ENCODE measurements at regions not wholly inside any gene's neighbourhood (a gene's known extent, or its start where the extent isn't known, plus 50 kb on each side); places are given as distances from the start of the nearest gene placed in this dataset.

- in situ Hi-C loops (cut with MboI) (no loop called here), intact Hi-C loops (cut with micrococcal nuclease) (no loop called here)
Observed at GRCh38 chr1:59154401-59154800, 142.5 kb upstream of the FGGY start.

GRCh38 chr1:59155351-59155750 is 141.5 kb upstream of the FGGY start:
- Histone ChIP-seq H4K20me1 (replicated peaks; ENCODE audit: control insufficient read depth, insufficient read depth, low read length) (no peaks in the 10 kb centered on the region), H3K79me2 (ENCODE audit: control insufficient read depth, insufficient read depth, low read length) (no peaks in the 10 kb centered on the region), H3K9me3 (replicated peaks; ENCODE audit: control insufficient read depth, insufficient read depth, low read depth, low read length) (peaks cover 6% of the 10 kb centered on the region), H2AFZ (ENCODE audit: low read depth, low read length) (no peak overlapping the region), H3K9ac (ENCODE audit: insufficient read depth in 1 of 2, low read depth in 2 of 2, low read length in 2 of 2) (no peak overlapping the region), H3K27me3 (ENCODE audit: control insufficient read depth in 2 of 2, insufficient read depth in 2 of 2, low read length in 2 of 2) (no peaks in the 10 kb centered on the region; a peak in 1 of 5 replicates), H3K4me3 (no peak overlapping the region), H3K4me1 (replicated peaks in 1 of 2; ENCODE audit: control insufficient read depth in 2 of 2, insufficient read depth in 2 of 2, low read length in 2 of 2) (no peaks in the 10 kb centered on the region; a peak in 1 of 5 replicates), H3K4me2 (ENCODE audit: insufficient read depth, low read length) (no peak overlapping the region), H3K36me3 (ENCODE audit: control insufficient read depth, insufficient read depth, low read length) (no peaks in the 10 kb centered on the region), H3K27ac (ENCODE audit: extremely low read depth, low read depth, low read length) (no peak overlapping the region), H3K9me1 (ENCODE audit: control insufficient read depth, insufficient read depth, low read length) (no peaks in the 10 kb centered on the region)
- in situ Hi-C loops (cut with MboI), result no loop called here
- DNase-seq (ENCODE audit: extremely low read depth in 1 of 4, low spot score in 3 of 4), result no peak
- no TSS peak for BruUV-seq (replicated peaks)
- ATAC-seq, result no peak
- no peak for FAIRE-seq
- WGBS (ENCODE audit: insufficient coverage, low coverage, missing lambda C conversion rate), result 38% methylated on average over 1 of the region's 1 CpG
- intact Hi-C loops (cut with micrococcal nuclease), result no loop called here
- POLR2A ChIA-PET, result interaction anchor here (0.8 to 1.2 kb wide), 2 partner anchors 12 to 266 kb away, joined by 4 to 5 read pairs; no protein-coding TSS in a partner anchor
- TF ChIP-seq MCM7 (IDR thresholded peaks at IDR 0.05), result no peak
- no peak for TF ChIP-seq LEF1 (IDR thresholded peaks at IDR 0.05)
- TF ChIP-seq GABPB1 (CRISPR knock-in tag; IDR thresholded peaks at IDR 0.05), result no peak
- no peak for TF ChIP-seq TFAP4 (CRISPR knock-in tag; IDR thresholded peaks at IDR 0.05; ENCODE audit: borderline replicate concordance)
- no peak for TF ChIP-seq ZBTB33 (CRISPR knock-in tag; IDR thresholded peaks at IDR 0.05)
- no peak for TF ChIP-seq ELF1 (tag; IDR thresholded peaks at IDR 0.05)
- no peak for TF ChIP-seq HDAC2 (IDR thresholded peaks at IDR 0.05)
- no peak for TF ChIP-seq ZNF12 (CRISPR knock-in tag; IDR thresholded peaks at IDR 0.05)
- TF ChIP-seq COPS2 (conservative IDR thresholded peaks at IDR 0.05), result no peak
- no peak for TF ChIP-seq SRF (CRISPR knock-in tag; IDR thresholded peaks at IDR 0.05)
- TF ChIP-seq SREBF2 (CRISPR knock-in tag; IDR thresholded peaks at IDR 0.05), result no peak
- CTCF ChIA-PET (ENCODE audit: low intra/inter-chr PET ratio), result no interaction called here

More at GRCh38 chr1:59154401-59154800, 142.5 kb upstream of the FGGY start:
- no peaks in the 10 kb centered on the region; a peak in 1 of 5 replicates for H3K27me3 ChIP-seq (ENCODE audit: control insufficient read depth in 2 of 2, insufficient read depth in 2 of 2, low read length in 2 of 2)
- FAIRE-seq (no peak), ATAC-seq (no peak), DNase-seq (ENCODE audit: extremely low read depth in 1 of 4, low spot score in 3 of 4) (no peak)
- H3K4me3 ChIP-seq, result no peak overlapping the region
- no peak overlapping the region for H3K4me2 ChIP-seq (ENCODE audit: insufficient read depth, low read length)
- peaks cover 6% of the 10 kb centered on the region for H3K9me3 ChIP-seq (replicated peaks; ENCODE audit: control insufficient read depth, insufficient read depth, low read depth, low read length)
- CTCF ChIA-PET (ENCODE audit: low intra/inter-chr PET ratio), result no interaction called here
- no TSS peak for BruUV-seq (replicated peaks)
- H3K36me3 ChIP-seq (ENCODE audit: control insufficient read depth, insufficient read depth, low read length), result no peaks in the 10 kb centered on the region
- no peak overlapping the region for H2AFZ ChIP-seq (ENCODE audit: low read depth, low read length)
- H3K9ac ChIP-seq (ENCODE audit: insufficient read depth in 1 of 2, low read depth in 2 of 2, low read length in 2 of 2), result no peak overlapping the region
- no peaks in the 10 kb centered on the region; a peak in 1 of 5 replicates for H3K4me1 ChIP-seq (replicated peaks in 1 of 2; ENCODE audit: control insufficient read depth in 2 of 2, insufficient read depth in 2 of 2, low read length in 2 of 2)
- no peaks in the 10 kb centered on the region for H4K20me1 ChIP-seq (replicated peaks; ENCODE audit: control insufficient read depth, insufficient read depth, low read length)
- no peaks in the 10 kb centered on the region for H3K79me2 ChIP-seq (ENCODE audit: control insufficient read depth, insufficient read depth, low read length)
- H3K27ac ChIP-seq (ENCODE audit: extremely low read depth, low read depth, low read length), result no peak overlapping the region
- TF ChIP-seq ZC3H4 (CRISPR knock-in tag; IDR thresholded peaks at IDR 0.05; ENCODE audit: borderline replicate concordance) (no peak), RBM17 (IDR thresholded peaks at IDR 0.05; ENCODE audit: borderline replicate concordance, low read depth, low read length) (no peak), ZNF785 (CRISPR knock-in tag; IDR thresholded peaks at IDR 0.05) (no peak), EHMT2 (IDR thresholded peaks at IDR 0.05) (no peak)
- H3K9me1 ChIP-seq (ENCODE audit: control insufficient read depth, insufficient read depth, low read length), result no peaks in the 10 kb centered on the region
- POLR2A ChIA-PET, result interaction anchor here (0.6 kb wide), 1 partner anchor 75 kb away, joined by 3 read pairs; no protein-coding TSS in a partner anchor
- 30% methylated on average over 2 of the region's 2 CpGs for WGBS (ENCODE audit: insufficient coverage, low coverage, missing lambda C conversion rate)
